ENCODE measurements at regions not wholly inside any gene's neighbourhood (a gene's known extent, or its start where the extent isn't known, plus 50 kb on each side); places are given as distances from the start of the nearest gene placed in this dataset.

DNA sequence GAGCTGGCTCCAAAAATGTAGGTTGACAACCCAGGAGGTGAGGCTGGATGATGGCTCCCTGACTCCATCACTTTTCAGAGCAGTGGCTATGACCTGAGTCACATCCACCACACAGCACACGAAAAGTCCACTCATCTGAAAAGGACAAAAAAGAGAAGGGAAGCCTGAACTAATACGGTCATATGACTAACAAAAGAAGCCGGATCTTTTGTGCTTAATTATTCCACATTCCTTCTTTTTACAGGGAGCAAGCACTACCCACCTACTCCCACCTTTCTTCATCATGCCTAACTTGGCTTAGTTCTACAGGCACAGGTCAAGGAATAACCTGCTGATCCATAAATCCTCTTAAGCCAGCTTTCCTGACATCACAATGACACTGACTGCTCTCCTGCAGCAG, 601.3 kb upstream of the MIR17HG start:
- ChIA-PET CTCF (no interaction called here), POLR2A (no interaction called here)
- TF ChIP-seq, protein P1, sequence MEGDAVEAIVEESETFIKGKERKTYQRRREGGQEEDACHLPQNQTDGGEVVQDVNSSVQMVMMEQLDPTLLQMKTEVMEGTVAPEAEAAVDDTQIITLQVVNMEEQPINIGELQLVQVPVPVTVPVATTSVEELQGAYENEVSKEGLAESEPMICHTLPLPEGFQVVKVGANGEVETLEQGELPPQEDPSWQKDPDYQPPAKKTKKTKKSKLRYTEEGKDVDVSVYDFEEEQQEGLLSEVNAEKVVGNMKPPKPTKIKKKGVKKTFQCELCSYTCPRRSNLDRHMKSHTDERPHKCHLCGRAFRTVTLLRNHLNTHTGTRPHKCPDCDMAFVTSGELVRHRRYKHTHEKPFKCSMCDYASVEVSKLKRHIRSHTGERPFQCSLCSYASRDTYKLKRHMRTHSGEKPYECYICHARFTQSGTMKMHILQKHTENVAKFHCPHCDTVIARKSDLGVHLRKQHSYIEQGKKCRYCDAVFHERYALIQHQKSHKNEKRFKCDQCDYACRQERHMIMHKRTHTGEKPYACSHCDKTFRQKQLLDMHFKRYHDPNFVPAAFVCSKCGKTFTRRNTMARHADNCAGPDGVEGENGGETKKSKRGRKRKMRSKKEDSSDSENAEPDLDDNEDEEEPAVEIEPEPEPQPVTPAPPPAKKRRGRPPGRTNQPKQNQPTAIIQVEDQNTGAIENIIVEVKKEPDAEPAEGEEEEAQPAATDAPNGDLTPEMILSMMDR (IDR thresholded peaks at IDR 0.05; ENCODE audit: low read depth, low read length) = no peak

GRCh38 chr13:90750021-90750420, 597.5 kb upstream of the MIR17HG start:
- no peak overlapping the region for H3K4me3 ChIP-seq (ENCODE audit: low read depth, low read length)
- POLR2A ChIA-PET = no interaction called here
- H3K27me3 ChIP-seq (ENCODE audit: control insufficient read depth, insufficient read depth, low read length) = no peaks in the 10 kb centered on the region
- CTCF ChIA-PET = no interaction called here
- TF ChIP-seq, protein P1 (IDR thresholded peaks at IDR 0.05; ENCODE audit: low read depth, low read length) = no peak
- no peaks in the 10 kb centered on the region for H3K9me3 ChIP-seq (ENCODE audit: control insufficient read depth, insufficient read depth, low read length)
- DNase-seq (ENCODE audit: low read depth, low spot score) = no peak
- no peak overlapping the region for H3K27ac ChIP-seq (ENCODE audit: low read depth, low read length)

More for the DNA sequence above, 601.3 kb upstream of the MIR17HG start:
- Histone ChIP-seq H3K4me3 (ENCODE audit: low read depth, low read length) (no peak overlapping the region), H3K27ac (ENCODE audit: low read depth, low read length) (no peak overlapping the region), H3K9me3 (ENCODE audit: control insufficient read depth, insufficient read depth, low read length) (no peaks in the 10 kb centered on the region), H3K27me3 (ENCODE audit: control insufficient read depth, insufficient read depth, low read length) (no peaks in the 10 kb centered on the region)
- DNase-seq (ENCODE audit: low read depth, low spot score) = no peak

DNA sequence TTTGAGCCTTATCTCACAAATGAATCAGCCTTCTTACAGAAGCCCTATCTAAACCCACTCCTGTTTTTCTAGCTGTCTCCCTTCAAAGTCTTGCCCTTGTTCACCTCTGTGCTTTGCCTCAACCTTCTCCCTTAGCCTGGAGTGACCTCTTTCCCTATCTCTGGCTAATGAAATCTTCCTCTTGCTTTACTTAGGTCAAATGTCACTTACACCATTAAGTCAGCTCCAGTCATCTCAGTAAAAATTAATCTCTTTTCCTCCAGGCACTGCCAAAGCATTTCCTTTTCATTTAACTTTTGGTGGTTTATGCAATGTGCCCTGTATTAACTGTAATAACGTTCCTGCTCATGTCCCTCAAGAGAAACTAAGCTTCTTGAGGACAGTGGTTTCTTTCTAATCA, 596.5 kb upstream of the MIR17HG start:
- Histone ChIP-seq H3K4me3 (ENCODE audit: low read depth, low read length) (no peak overlapping the region), H3K9me3 (ENCODE audit: control insufficient read depth, insufficient read depth, low read length) (no peaks in the 10 kb centered on the region), H3K27ac (ENCODE audit: low read depth, low read length) (no peak overlapping the region), H3K27me3 (ENCODE audit: control insufficient read depth, insufficient read depth, low read length) (no peaks in the 10 kb centered on the region)
- TF ChIP-seq, protein P1 (IDR thresholded peaks at IDR 0.05; ENCODE audit: low read depth, low read length) = no peak
- no peak for DNase-seq (ENCODE audit: low read depth, low spot score)
- ChIA-PET POLR2A (no interaction called here), CTCF (no interaction called here)

GRCh38 chr13:90752070-90752469, 595.4 kb upstream of the MIR17HG start:
- TF ChIP-seq, protein P1 (IDR thresholded peaks at IDR 0.05; ENCODE audit: low read depth, low read length) = no peak
- H3K9me3 ChIP-seq (ENCODE audit: control insufficient read depth, insufficient read depth, low read length) = no peaks in the 10 kb centered on the region
- H3K27me3 ChIP-seq (ENCODE audit: control insufficient read depth, insufficient read depth, low read length) = no peaks in the 10 kb centered on the region
- POLR2A ChIA-PET = no interaction called here
- CTCF ChIA-PET = no interaction called here
- no peak overlapping the region for H3K4me3 ChIP-seq (ENCODE audit: low read depth, low read length)
- no peak for DNase-seq (ENCODE audit: low read depth, low spot score)
- no peak overlapping the region for H3K27ac ChIP-seq (ENCODE audit: low read depth, low read length)

- TF ChIP-seq, protein P1 (IDR thresholded peaks at IDR 0.05; ENCODE audit: low read depth, low read length) = no peak
- Histone ChIP-seq H3K27me3 (ENCODE audit: control insufficient read depth, insufficient read depth, low read length) (no peaks in the 10 kb centered on the region), H3K4me3 (ENCODE audit: low read depth, low read length) (no peak overlapping the region), H3K9me3 (ENCODE audit: control insufficient read depth, insufficient read depth, low read length) (no peaks in the 10 kb centered on the region), H3K27ac (ENCODE audit: low read depth, low read length) (no peak overlapping the region)
- POLR2A ChIA-PET = no interaction called here
- CTCF ChIA-PET = interaction anchor here (0.5 kb wide), 1 partner anchor 883 kb away, joined by 5 read pairs; no protein-coding TSS in a partner anchor
- no peak for DNase-seq (ENCODE audit: low read depth, low spot score)
These were observed 590.3 kb upstream of the MIR17HG start for GRCh38 chr13:90757127-90757680.

All from AG04450 (cell line).